Endothelial cell of umbilical vein (primary cell): ENCODE measurements at regions not wholly inside any gene's neighbourhood (a gene's known extent, or its start where the extent isn't known, plus 50 kb on each side); places are given as distances from the start of the nearest gene placed in this dataset.

ENCODE experiments used
- BruUV-seq: library from RNA; stranded (reverse); fragments of 400-500 nt; replicated peaks from 2 replicates; lab custom pipeline; 2021; lab: Mats Ljungman, UMichigan
- CTCF ChIA-PET: fragments of 300-600, 350-600 bp; sonication (Branson Sonifier 250); formaldehyde crosslinking; loops from one replicate; lab custom pipeline; 2021; ENCODE audit warnings: antibody characterized with exemption, inconsistent platforms; lab: Charles Lee
- POLR2A ChIA-PET: fragments of 300-600, 350-600 bp; sonication (Branson Sonifier 250); formaldehyde crosslinking; loops from one replicate; lab custom pipeline; 2021; ENCODE audit warnings: antibody characterized with exemption, inconsistent platforms; lab: Charles Lee
- DNase-seq: peaks from one replicate; pipeline ENCODE4 v3.0.0-alpha.2; 2011; ENCODE audit warnings: low read depth, low spot score
- FAIRE-seq: peaks from 2 replicates; lab custom pipeline; 2011; peaks lifted over from hg19 to GRCh38; lab: Jason Lieb, UNC
- H2AFZ ChIP-seq: 2 replicates; pipeline ENCODE4 v1.6.0; 2012; ENCODE audit warnings: low read depth, low read length, control low read depth, inconsistent platforms
- H3K27ac ChIP-seq: 2 replicates; pipeline ENCODE4 v1.5.1; 2011; ENCODE audit warnings: low read depth, mild to moderate bottlenecking, control low read depth, low read length, moderate library complexity; ENCODE audit not compliant: insufficient read depth
- H3K27me3 ChIP-seq, 2 experiments: 2 replicates each; pipeline versions ENCODE4 v1.6.0 to v1.6.1; 2011; ENCODE audit warnings: low read length in 2 of 2, mixed read lengths in 1 of 2; ENCODE audit not compliant: control insufficient read depth in 2 of 2, insufficient read depth in 2 of 2
- H3K36me3 ChIP-seq, 2 experiments: 2 replicates in 1 of 2; 3 replicates in 1 of 2; pipeline ENCODE4 v1.5.1; 2011; ENCODE audit warnings: low read length in 2 of 2, mild to moderate bottlenecking in 1 of 2, moderate library complexity in 1 of 2; ENCODE audit not compliant: control insufficient read depth in 2 of 2, insufficient read depth in 2 of 2; ENCODE audit errors: extremely low read depth in 1 of 2
- H3K4me1 ChIP-seq: 3 replicates; pipeline ENCODE4 v1.5.1; 2011; ENCODE audit warnings: mild to moderate bottlenecking, low read length; ENCODE audit not compliant: control insufficient read depth, insufficient read depth; ENCODE audit errors: extremely low read depth
- H3K4me2 ChIP-seq: 2 replicates; pipeline ENCODE4 v1.6.1; 2011; ENCODE audit warnings: low read length, control low read depth, mixed read lengths; ENCODE audit not compliant: insufficient read depth
- H3K4me3 ChIP-seq, 3 experiments: fragments of 200-600 bp in 1 of 3; sonication (generic), shearing (Covaris generic) in 1 of 3; replicated peaks in 1 of 3; 2 replicates each; pipeline ENCODE4 v1.5.1; 2011 to 2016; ENCODE audit warnings: control low read depth in 3 of 3, low read length in 3 of 3, mild to moderate bottlenecking in 2 of 3, inconsistent platforms in 1 of 3, low read depth in 1 of 3, moderate library complexity in 1 of 3; ENCODE audit not compliant: insufficient read depth in 1 of 3
- H3K79me2 ChIP-seq: 2 replicates; pipeline ENCODE4 v1.6.0; 2012; ENCODE audit warnings: low read length, inconsistent platforms; ENCODE audit not compliant: control insufficient read depth, insufficient read depth
- H3K9ac ChIP-seq: replicated peaks from 2 replicates; pipeline ENCODE3; 2011; ENCODE audit warnings: low read length, control low read depth; ENCODE audit not compliant: insufficient read depth; ENCODE audit errors: extremely low read depth
- H3K9me1 ChIP-seq: replicated peaks from 3 replicates; pipeline ENCODE4 v1.6.0; 2011; ENCODE audit warnings: mild to moderate bottlenecking, low read length; ENCODE audit not compliant: control insufficient read depth, insufficient read depth; ENCODE audit errors: extremely low read depth
- H3K9me3 ChIP-seq: replicated peaks from 2 replicates; pipeline ENCODE4 v1.5.1; 2012; ENCODE audit warnings: low read length, inconsistent platforms; ENCODE audit not compliant: control insufficient read depth, insufficient read depth
- H4K20me1 ChIP-seq: replicated peaks from 2 replicates; pipeline ENCODE3; 2011; ENCODE audit warnings: mild to moderate bottlenecking, low read length; ENCODE audit not compliant: control insufficient read depth, insufficient read depth; ENCODE audit errors: extremely low read depth
- EZH2 ChIP-seq: IDR thresholded peaks from 2 replicates; pipeline ENCODE4 v1.6.1; 2012; ENCODE audit warnings: borderline replicate concordance, low read depth, mild to moderate bottlenecking, moderate library complexity, low read length, inconsistent platforms; ENCODE audit not compliant: severe bottlenecking
- FOS ChIP-seq: IDR thresholded peaks from 2 replicates; pipeline ENCODE4 v1.6.1; 2011; ENCODE audit warnings: mild to moderate bottlenecking, low read length, moderate library complexity, borderline replicate concordance; ENCODE audit not compliant: insufficient read depth
- GATA2 ChIP-seq: IDR thresholded peaks from 2 replicates; pipeline ENCODE4 v1.7.0; 2011; ENCODE audit warnings: low read depth, mild to moderate bottlenecking, moderate library complexity, mixed read lengths, low read length; ENCODE audit not compliant: insufficient read length, insufficient read depth
- JUN ChIP-seq: IDR thresholded peaks from 2 replicates; pipeline ENCODE4 v1.6.1; 2011; ENCODE audit warnings: borderline replicate concordance, low read depth; ENCODE audit not compliant: insufficient read length, insufficient read depth
- MYC ChIP-seq: IDR thresholded peaks from one replicate; pipeline ENCODE4 v1.6.1; 2011; ENCODE audit warnings: mild to moderate bottlenecking, low read depth, low read length
- POLR2A ChIP-seq: IDR thresholded peaks from 2 replicates; pipeline ENCODE4 v1.6.1; 2012; ENCODE audit warnings: low read depth, mild to moderate bottlenecking, control low read depth, low read length
- POLR2AphosphoS5 ChIP-seq: IDR thresholded peaks from 2 replicates; pipeline ENCODE4 v1.6.1; 2012; ENCODE audit warnings: low read depth, mild to moderate bottlenecking, control low read depth, low read length, moderate library complexity; ENCODE audit not compliant: insufficient read depth
- dilution Hi-C: fragments of 300-500 bp; cut with MboI; formaldehyde crosslinking; loops from one replicate; pipeline ENCODE4 v1.15.0; 2019; ENCODE audit warnings: low sequenced_read_pairs; ENCODE audit not compliant: extremely low pct_ligation_motif_present
- intact Hi-C: fragments of 100-400 bp; cut with micrococcal nuclease; formaldehyde crosslinking; loops from one replicate; pipeline ENCODE4 v1.10.0; 2022
- TF ChIP-seq, protein P1 (sequence below), 2 donors: IDR thresholded peaks; 1 replicate in 1 of 2; 2 replicates in 1 of 2; pipeline ENCODE4 v1.5.1; 2011; ENCODE audit warnings: low read length in 2 of 2, mild to moderate bottlenecking in 2 of 2, moderate library complexity in 2 of 2, control low read depth in 1 of 2, inconsistent platforms in 1 of 2, low read depth in 1 of 2; ENCODE audit not compliant: insufficient read depth in 1 of 2; ENCODE audit errors: extremely low read depth in 1 of 2
- TF ChIP-seq, protein P2 (sequence below): IDR thresholded peaks from 2 replicates; pipeline ENCODE4 v1.6.1; 2011; ENCODE audit not compliant: insufficient read depth, insufficient read length

DNA sequence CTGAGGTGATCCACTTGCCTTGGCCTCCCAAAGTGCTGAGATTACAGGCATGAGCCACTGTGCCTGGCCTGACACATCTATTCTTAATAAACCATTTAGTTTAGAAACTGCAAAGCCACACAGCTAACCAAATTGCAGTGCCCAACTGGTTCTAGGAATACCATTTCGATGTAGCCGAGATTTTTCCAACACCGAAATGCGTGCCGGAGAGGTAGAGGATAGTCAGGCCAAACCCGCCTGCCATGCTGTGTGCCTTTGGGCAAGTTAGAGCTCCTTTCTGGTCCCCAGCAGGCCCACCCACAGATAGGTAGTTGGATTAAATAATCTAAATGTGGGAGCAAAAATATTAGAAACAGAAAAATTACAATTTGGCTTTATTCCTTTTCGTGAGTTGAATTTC lies 254.4 kb downstream of the FOXD2 start:
- H3K9me3 ChIP-seq = no peaks in the 10 kb centered on the region
- no peaks in the 10 kb centered on the region for H3K79me2 ChIP-seq
- dilution Hi-C loops = loop anchor here (25.0 kb wide), 1 partner anchor 230 kb away; no protein-coding TSS in a partner anchor
- no peak overlapping the region for H3K9ac ChIP-seq
- H2AFZ ChIP-seq = no peak overlapping the region
- TF ChIP-seq EZH2 = no peak
- no peak for TF ChIP-seq MYC
- no peak for TF ChIP-seq JUN
- H3K27ac ChIP-seq = no peak overlapping the region
- ChIA-PET CTCF (interaction anchor here (1.2 kb wide), 1 partner anchor 16 kb away, joined by 3 read pairs; no protein-coding TSS in a partner anchor), POLR2A (no interaction called here)
- no peak overlapping the region for H3K4me2 ChIP-seq
- DNase-seq = no peak
- H3K36me3 ChIP-seq = no peaks in the 10 kb centered on the region
- H4K20me1 ChIP-seq = no peaks in the 10 kb centered on the region
- H3K4me1 ChIP-seq = no peaks in the 10 kb centered on the region
- H3K9me1 ChIP-seq = no peaks in the 10 kb centered on the region
- no peak for FAIRE-seq
- BruUV-seq = no TSS peak
- H3K4me3 ChIP-seq = no peak overlapping the region
- intact Hi-C loops = no loop called here
- H3K27me3 ChIP-seq = no peaks in the 10 kb centered on the region

GRCh38 chr1:47693115-47693514 lies 255.3 kb downstream of the FOXD2 start:
- H3K9me3 ChIP-seq = no peaks in the 10 kb centered on the region
- no peak overlapping the region for H3K9ac ChIP-seq
- H3K4me3 ChIP-seq = no peak overlapping the region
- H3K36me3 ChIP-seq = no peaks in the 10 kb centered on the region
- H3K4me1 ChIP-seq = no peaks in the 10 kb centered on the region
- CTCF ChIA-PET = interaction anchor here (1.2 kb wide), 1 partner anchor 17 kb away, joined by 3 read pairs; no protein-coding TSS in a partner anchor
- H3K9me1 ChIP-seq = no peaks in the 10 kb centered on the region
- TF ChIP-seq GATA2 (no peak), POLR2AphosphoS5 (no peak), POLR2A (no peak), MYC (no peak), JUN (no peak), FOS (no peak), EZH2 (no peak)
- TF ChIP-seq, protein P1, sequence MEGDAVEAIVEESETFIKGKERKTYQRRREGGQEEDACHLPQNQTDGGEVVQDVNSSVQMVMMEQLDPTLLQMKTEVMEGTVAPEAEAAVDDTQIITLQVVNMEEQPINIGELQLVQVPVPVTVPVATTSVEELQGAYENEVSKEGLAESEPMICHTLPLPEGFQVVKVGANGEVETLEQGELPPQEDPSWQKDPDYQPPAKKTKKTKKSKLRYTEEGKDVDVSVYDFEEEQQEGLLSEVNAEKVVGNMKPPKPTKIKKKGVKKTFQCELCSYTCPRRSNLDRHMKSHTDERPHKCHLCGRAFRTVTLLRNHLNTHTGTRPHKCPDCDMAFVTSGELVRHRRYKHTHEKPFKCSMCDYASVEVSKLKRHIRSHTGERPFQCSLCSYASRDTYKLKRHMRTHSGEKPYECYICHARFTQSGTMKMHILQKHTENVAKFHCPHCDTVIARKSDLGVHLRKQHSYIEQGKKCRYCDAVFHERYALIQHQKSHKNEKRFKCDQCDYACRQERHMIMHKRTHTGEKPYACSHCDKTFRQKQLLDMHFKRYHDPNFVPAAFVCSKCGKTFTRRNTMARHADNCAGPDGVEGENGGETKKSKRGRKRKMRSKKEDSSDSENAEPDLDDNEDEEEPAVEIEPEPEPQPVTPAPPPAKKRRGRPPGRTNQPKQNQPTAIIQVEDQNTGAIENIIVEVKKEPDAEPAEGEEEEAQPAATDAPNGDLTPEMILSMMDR (IDR thresholded peaks at IDR 0.05; ENCODE audit: extremely low read depth in 1 of 2, insufficient read depth in 1 of 2, low read depth in 1 of 2, low read length in 2 of 2) = no peak
- TF ChIP-seq, protein P2, sequence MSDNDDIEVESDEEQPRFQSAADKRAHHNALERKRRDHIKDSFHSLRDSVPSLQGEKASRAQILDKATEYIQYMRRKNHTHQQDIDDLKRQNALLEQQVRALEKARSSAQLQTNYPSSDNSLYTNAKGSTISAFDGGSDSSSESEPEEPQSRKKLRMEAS = no peak
- no peaks in the 10 kb centered on the region for H3K27me3 ChIP-seq
- BruUV-seq = no TSS peak
- H2AFZ ChIP-seq = no peak overlapping the region
- intact Hi-C loops (no loop called here), dilution Hi-C loops (loop anchor here (25.0 kb wide), 1 partner anchor 231 kb away; no protein-coding TSS in a partner anchor)
- DNase-seq (no peak), FAIRE-seq (no peak)
- H3K79me2 ChIP-seq = no peaks in the 10 kb centered on the region
- H3K4me2 ChIP-seq = no peak overlapping the region
- H3K27ac ChIP-seq = no peak overlapping the region
- POLR2A ChIA-PET = no interaction called here
- H4K20me1 ChIP-seq = no peaks in the 10 kb centered on the region
